Stomach (tissue), 8 donors: ENCODE measurements at regions not wholly inside any gene's neighbourhood (a gene's known extent, or its start where the extent isn't known, plus 50 kb on each side); places are given as distances from the start of the nearest gene placed in this dataset.
"Not testable (repeated sequence)": the region's sequence is repeated elsewhere in the genome, so short reads cannot be mapped to it uniquely, and the experiment has no call there.

Source experiments
- DNase-seq, 2 donors: peaks; one replicate each; pipeline versions ENCODE4 v3.0.0 to v3.0.0-alpha.2; 2013 to 2019
- H3K27ac ChIP-seq, 5 donors: fragments of 200-600 bp in 4 of 5; sonication (generic) in 4 of 5; one replicate each; pipeline ENCODE4 v1.5.1; 2013 to 2019; ENCODE audit warnings: mild to moderate bottlenecking in 1 of 5, moderate library complexity in 1 of 5
- H3K27me3 ChIP-seq, 3 donors: fragments of 200-600 bp; sonication (generic); one replicate each; pipeline ENCODE4 v1.5.1; 2017 to 2019; ENCODE audit warnings: mixed run types in 1 of 3
- H3K36me3 ChIP-seq, 4 donors: fragments of 200-600 bp; sonication (generic); 1 replicate in 3 of 4; 2 replicates in 1 of 4; pipeline ENCODE4 v1.5.1; 2016 to 2019
- H3K4me1 ChIP-seq, 4 donors: fragments of 200-600 bp; sonication (generic); one replicate each; pipeline ENCODE4 v1.5.1; 2016 to 2019
- H3K4me3 ChIP-seq, 4 donors: fragments of 200-600 bp; sonication (generic) in 3 of 4; one replicate each; pipeline ENCODE4 v1.5.1; 2016 to 2019; ENCODE audit warnings: mild to moderate bottlenecking in 1 of 4
- H3K9me3 ChIP-seq, 4 donors: fragments of 200-600 bp; sonication (generic); one replicate each; pipeline ENCODE4 v1.5.1; 2016 to 2019
- EP300 ChIP-seq: sonication (generic); formaldehyde crosslinking; IDR thresholded peaks from one replicate; pipeline ENCODE4 v1.6.1; 2017; ENCODE audit warnings: antibody characterized with exemption
- POLR2A ChIP-seq, 4 donors: fragments of 450-650 bp; IDR thresholded peaks; one replicate each; pipeline ENCODE4 v1.6.1; 2016; ENCODE audit warnings: antibody characterized with exemption in 4 of 4, control low read depth in 2 of 4, mild to moderate bottlenecking in 1 of 4, moderate library complexity in 1 of 4
- POLR2AphosphoS5 ChIP-seq, 3 donors: sonication (generic); formaldehyde crosslinking; IDR thresholded peaks; one replicate each; pipeline ENCODE4 v1.6.1; 2016; ENCODE audit warnings: antibody characterized with exemption in 3 of 3
- WGBS, 5 donors: extraction: QIAGEN DNeasy Blood & Tissue Kit in 3 of 5; methylation state at CpG; one replicate each; pipeline versions ENCODE4 v1.1.5 to v1.1.7; 2013 to 2018; 5-methylcytosine and 5-hydroxymethylcytosine counted together
- intact Hi-C: fragments of 100-400 bp; cut with DNase I; formaldehyde crosslinking; loops from one replicate; pipeline ENCODE4 v1.15.1; 2023; ENCODE audit warnings: low total_unique reads
- TF ChIP-seq, protein P1 (sequence below), 7 experiments: fragments of 450-650 bp in 4 of 7; fragments of 200-600 bp in 3 of 7; sonication (generic) in 3 of 7; IDR thresholded peaks; one replicate each; pipeline ENCODE4 v1.5.1; 2016 to 2019; ENCODE audit warnings: antibody characterized with exemption in 7 of 7, control low read depth in 2 of 7, mild to moderate bottlenecking in 1 of 7
- donor health status: healthy with polysubstance abuse.
- donor health status: Bipolar disorder and iron deficiency.
- donor health status: healthy.

DNA sequence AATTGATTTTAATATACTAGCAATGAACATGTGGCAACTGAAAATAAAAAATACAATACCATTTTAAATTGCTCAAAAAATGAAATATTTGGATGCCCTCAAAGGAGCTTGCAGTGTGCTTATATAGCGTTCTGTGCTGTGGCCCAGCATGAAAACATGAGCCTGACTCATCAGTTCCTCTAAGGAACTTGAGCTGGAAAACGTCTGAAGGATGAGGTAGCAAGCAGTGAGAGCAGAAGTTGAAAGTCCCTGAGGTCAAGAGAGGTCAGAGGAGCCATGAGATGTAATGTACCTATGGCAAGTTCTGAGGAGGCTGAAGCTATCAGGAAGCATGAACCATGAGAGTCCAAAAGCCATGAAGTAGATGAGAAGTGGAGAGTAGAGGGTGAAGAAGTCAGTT lies 59.7 kb downstream of the HMGB3 start:
- Histone ChIP-seq H3K9me3 (peaks cover 0 to 9% (median 3%) of the 10 kb centered on the region in 4 donors), H3K4me3 (no peak overlapping the region), H3K27me3 (no peaks in the 10 kb centered on the region), H3K27ac (no peak overlapping the region), H3K4me1 (no peaks in the 10 kb centered on the region), H3K36me3 (no peaks in the 10 kb centered on the region)
- WGBS, 5 donors = 42 to 69% (median 49%) methylated on average over 2 of the region's 2 CpGs
- intact Hi-C loops = no loop called here
- TF ChIP-seq POLR2A (IDR thresholded peaks at IDR 0.05) = no peak
- TF ChIP-seq, protein P1, sequence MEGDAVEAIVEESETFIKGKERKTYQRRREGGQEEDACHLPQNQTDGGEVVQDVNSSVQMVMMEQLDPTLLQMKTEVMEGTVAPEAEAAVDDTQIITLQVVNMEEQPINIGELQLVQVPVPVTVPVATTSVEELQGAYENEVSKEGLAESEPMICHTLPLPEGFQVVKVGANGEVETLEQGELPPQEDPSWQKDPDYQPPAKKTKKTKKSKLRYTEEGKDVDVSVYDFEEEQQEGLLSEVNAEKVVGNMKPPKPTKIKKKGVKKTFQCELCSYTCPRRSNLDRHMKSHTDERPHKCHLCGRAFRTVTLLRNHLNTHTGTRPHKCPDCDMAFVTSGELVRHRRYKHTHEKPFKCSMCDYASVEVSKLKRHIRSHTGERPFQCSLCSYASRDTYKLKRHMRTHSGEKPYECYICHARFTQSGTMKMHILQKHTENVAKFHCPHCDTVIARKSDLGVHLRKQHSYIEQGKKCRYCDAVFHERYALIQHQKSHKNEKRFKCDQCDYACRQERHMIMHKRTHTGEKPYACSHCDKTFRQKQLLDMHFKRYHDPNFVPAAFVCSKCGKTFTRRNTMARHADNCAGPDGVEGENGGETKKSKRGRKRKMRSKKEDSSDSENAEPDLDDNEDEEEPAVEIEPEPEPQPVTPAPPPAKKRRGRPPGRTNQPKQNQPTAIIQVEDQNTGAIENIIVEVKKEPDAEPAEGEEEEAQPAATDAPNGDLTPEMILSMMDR (IDR thresholded peaks at IDR 0.05) = no peak
- no peak for TF ChIP-seq EP300
- no peak for DNase-seq

DNA sequence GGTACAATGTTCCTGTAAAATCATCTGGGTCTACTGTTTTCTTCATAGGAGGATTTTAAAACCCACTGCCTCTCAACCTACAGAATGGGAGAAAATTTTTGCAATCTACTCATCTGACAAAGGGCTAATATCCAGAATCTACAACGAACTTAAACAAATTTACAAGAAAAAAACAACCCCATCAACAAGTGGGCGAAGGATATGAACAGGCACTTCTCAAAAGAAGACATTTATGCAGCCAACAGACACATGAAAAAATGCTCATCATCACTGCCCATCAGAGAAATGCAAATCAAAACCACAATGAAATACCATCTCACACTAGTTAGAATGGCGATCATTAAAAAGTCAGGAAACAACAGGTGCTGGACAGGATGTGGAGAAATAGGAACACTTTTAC lies 83.2 kb downstream of the HMGB3 start:
- H3K36me3 ChIP-seq, H3K9me3 ChIP-seq, H3K27ac ChIP-seq, DNase-seq, intact Hi-C loops, H3K27me3 ChIP-seq, H3K4me3 ChIP-seq, H3K4me1 ChIP-seq: not testable (repeated sequence)
- 77 to 89% (median 80%) methylated on average over 2 to 3 of the region's 3 CpGs for WGBS, 5 donors

DNA sequence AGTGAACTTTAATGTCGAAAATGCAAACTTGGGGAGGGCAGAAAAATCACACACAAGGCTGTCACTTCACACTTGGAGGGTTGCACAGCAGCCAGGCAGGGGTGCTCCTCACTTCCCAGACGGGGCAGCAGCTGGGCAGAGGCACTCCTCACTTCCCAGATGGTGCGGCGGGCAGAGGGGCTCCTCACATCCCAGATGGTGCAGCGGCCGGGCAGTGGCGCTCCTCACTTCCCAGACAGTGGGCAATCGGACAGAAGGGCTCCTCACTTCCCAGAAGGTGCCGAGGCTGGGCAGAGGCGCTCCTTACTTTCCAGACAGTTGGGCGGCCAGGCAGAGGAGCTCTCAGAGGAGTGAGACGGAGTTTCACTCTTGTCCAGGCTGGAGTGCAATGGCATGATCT lies 90.6 kb downstream of the HMGB3 start:
- TF ChIP-seq POLR2A (IDR thresholded peaks at IDR 0.05) (no peak), POLR2AphosphoS5 (IDR thresholded peaks at IDR 0.05) (no peak), EP300 (no peak)
- TF ChIP-seq, protein P1 (IDR thresholded peaks at IDR 0.05) = no peak
- intact Hi-C loops = no loop called here
- no peak for DNase-seq

DNA sequence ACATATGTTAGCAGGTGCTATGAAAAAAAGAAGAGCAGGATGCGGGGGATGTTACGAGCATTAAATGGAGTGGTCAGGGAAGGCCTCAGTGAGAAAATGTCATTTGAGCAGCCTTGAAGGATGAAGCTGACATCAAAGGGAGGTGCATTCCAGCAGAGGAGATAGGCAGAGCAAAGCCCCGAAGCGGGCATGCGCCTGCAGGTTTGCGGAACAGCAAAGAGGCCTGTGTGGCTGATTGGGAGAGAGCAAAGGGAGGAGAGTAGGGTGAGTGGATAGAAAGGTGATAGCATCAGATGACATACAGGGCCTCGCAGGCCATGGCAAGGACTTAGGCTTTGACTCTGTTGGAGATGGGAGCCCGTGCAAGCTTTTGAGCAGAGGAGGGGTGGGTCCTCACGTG lies 95.4 kb upstream of the GPR50 start:
- H3K4me1 ChIP-seq = peaks cover 0 to 10% (median 7%) of the 10 kb centered on the region in 4 donors
- peaks cover 0 to 18% (median 0%) of the 10 kb centered on the region in 3 donors for H3K27me3 ChIP-seq
- intact Hi-C loops = loop anchor here (5.0 kb wide), 1 partner anchor 309 kb away; no protein-coding TSS in a partner anchor
- DNase-seq = no peak
- no peak overlapping the region for H3K27ac ChIP-seq
- no peaks in the 10 kb centered on the region for H3K36me3 ChIP-seq
- no peak overlapping the region for H3K4me3 ChIP-seq
- H3K9me3 ChIP-seq = no peaks in the 10 kb centered on the region
- TF ChIP-seq EP300 (no peak), POLR2AphosphoS5 (IDR thresholded peaks at IDR 0.05) (no peak), POLR2A (IDR thresholded peaks at IDR 0.05) (no peak)
- TF ChIP-seq, protein P1 (IDR thresholded peaks at IDR 0.05) = no peak
- 74 to 84% (median 78%) methylated on average over 9 of the region's 9 CpGs for WGBS, 5 donors

More for the DNA sequence above, 90.6 kb downstream of the HMGB3 start:
- H3K9me3 ChIP-seq = no peaks in the 10 kb centered on the region
- no peak overlapping the region for H3K27ac ChIP-seq
- no peaks in the 10 kb centered on the region for H3K36me3 ChIP-seq
- H3K27me3 ChIP-seq = no peaks in the 10 kb centered on the region
- H3K4me3 ChIP-seq = no peak overlapping the region
- 54 to 89% (median 85%) methylated on average over 2 to 12 of the region's 12 CpGs for WGBS, 5 donors
- no peaks in the 10 kb centered on the region for H3K4me1 ChIP-seq

DNA sequence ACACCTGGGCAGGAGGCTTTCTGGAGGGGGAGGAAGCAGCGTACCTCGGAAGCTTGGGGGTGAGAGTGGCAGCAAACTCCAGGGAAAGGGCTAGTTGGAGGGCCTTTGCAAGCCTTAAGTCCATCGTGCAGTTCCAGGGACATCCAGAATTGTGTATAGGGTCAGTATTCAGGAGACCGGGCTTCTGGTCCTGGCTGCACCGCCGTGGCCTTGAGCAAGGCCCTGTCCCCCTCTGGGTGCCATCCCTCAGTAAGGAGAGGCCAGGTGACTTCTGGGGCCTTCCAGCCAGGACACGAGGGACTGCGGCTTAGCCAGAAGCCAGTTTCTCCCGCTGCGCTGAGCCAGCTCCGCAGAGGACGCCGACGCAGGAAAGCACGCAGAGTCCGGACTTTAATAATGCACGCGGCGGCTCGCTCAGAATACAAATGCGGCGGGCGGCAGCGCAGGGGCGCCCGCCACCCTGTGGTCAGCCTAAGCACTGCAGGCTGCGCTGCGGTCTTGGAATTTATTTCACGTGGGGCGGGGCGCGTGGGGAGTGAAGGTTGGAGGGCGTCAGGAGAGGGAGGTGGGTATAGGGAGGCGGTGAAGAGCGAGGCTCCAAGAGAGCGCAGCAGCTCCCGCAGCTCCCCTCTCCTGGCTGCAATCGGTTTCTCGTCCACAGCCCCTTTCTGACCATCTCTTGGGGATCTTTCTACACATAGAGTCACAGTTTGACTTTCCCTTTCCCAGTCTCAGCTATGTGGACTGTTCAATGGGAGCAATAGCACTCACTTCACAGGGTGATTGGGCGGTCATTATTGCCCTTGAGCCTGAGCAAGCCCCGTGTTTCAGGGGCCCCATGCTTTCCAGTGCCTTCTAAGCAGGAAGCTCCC lies 94.1 kb upstream of the GPR50 start:
- DNase-seq = peak; percentile 65 to 80
- TF ChIP-seq, protein P1 (IDR thresholded peaks at IDR 0.05) = peak in 5 of 7 experiments; percentile 72 to 96 (median 89)
- TF ChIP-seq POLR2A (IDR thresholded peaks at IDR 0.05) (no peak), POLR2AphosphoS5 (IDR thresholded peaks at IDR 0.05) (no peak)
- Histone ChIP-seq H3K27me3 (peaks cover 0 to 18% (median 0%) of the 10 kb centered on the region in 3 donors), H3K4me1 (peaks cover 0 to 10% (median 7%) of the 10 kb centered on the region in 4 donors), H3K4me3 (peak overlapping the region in 2 of 4 donors; percentile 5 to 13), H3K9me3 (no peaks in the 10 kb centered on the region), H3K36me3 (no peaks in the 10 kb centered on the region), H3K27ac (no peak overlapping the region)
- 3 to 19% (median 12%) methylated on average over 9 to 41 of the region's 41 CpGs for WGBS, 5 donors
- intact Hi-C loops = loop anchor here (5.0 kb wide), 1 partner anchor 310 kb away; no protein-coding TSS in a partner anchor
